Ureter (tissue), 1 donor: ENCODE measurements at regions not wholly inside any gene's neighbourhood (a gene's known extent, or its start where the extent isn't known, plus 50 kb on each side); places are given as distances from the start of the nearest gene placed in this dataset.

Experiments
- DNase-seq: peaks from one replicate; pipeline ENCODE4 v3.0.0-alpha.2; 2020; ENCODE audit warnings: low spot score
- donor health status: DM: yes; HTN: yes; CAD: no.

GRCh38 chr5:173781816-173782670 is 106.1 kb upstream of the CPEB4 start:
- DNase-seq, result peak; percentile 89

- DNase-seq, result no peak
Measured at GRCh38 chr5:173782671-173783101, 105.5 kb upstream of the CPEB4 start.

- DNase-seq, result no peak
Measured at GRCh38 chr5:173783371-173783770, 104.8 kb upstream of the CPEB4 start.

GRCh38 chr5:173785400-173785799 is 102.7 kb upstream of the CPEB4 start:
- no peak for DNase-seq

- DNase-seq, result no peak
Measured at GRCh38 chr5:173785866-173786265, 102.3 kb upstream of the CPEB4 start.

GRCh38 chr5:173786286-173787187 is 101.6 kb upstream of the CPEB4 start:
- no peak for DNase-seq

GRCh38 chr5:173789031-173789920 is 98.9 kb upstream of the CPEB4 start:
- DNase-seq, result no peak

- no peak for DNase-seq
Measured at GRCh38 chr5:173790177-173790719, 97.9 kb upstream of the CPEB4 start.

GRCh38 chr5:173790836-173791546 is 97.2 kb upstream of the CPEB4 start:
- DNase-seq, result no peak

GRCh38 chr5:173791878-173792277 is 96.3 kb upstream of the CPEB4 start:
- no peak for DNase-seq

- DNase-seq, result no peak
Measured at GRCh38 chr5:173792781-173793547, 95.2 kb upstream of the CPEB4 start.

GRCh38 chr5:173793648-173794548 is 94.3 kb upstream of the CPEB4 start:
- DNase-seq, result no peak

- no peak for DNase-seq
Measured at GRCh38 chr5:173794901-173795416, 93.2 kb upstream of the CPEB4 start.

GRCh38 chr5:173795601-173796000 is 92.5 kb upstream of the CPEB4 start:
- DNase-seq, result peak; percentile 65

GRCh38 chr5:173796721-173797495 is 91.2 kb upstream of the CPEB4 start:
- no peak for DNase-seq

GRCh38 chr5:173798127-173798810 is 89.9 kb upstream of the CPEB4 start:
- no peak for DNase-seq

GRCh38 chr5:173800340-173800739 is 87.8 kb upstream of the CPEB4 start:
- no peak for DNase-seq
